OCI-M1 (cell line): ENCODE measurements at regions not wholly inside any gene's neighbourhood (a gene's known extent, or its start where the extent isn't known, plus 50 kb on each side); places are given as distances from the start of the nearest gene placed in this dataset.

ENCODE experiments used
- DNase-seq: peaks from one replicate; lab custom pipeline; 2025; lab: John Stamatoyannopoulos, UW

GRCh38 chr9:78865737-78866136, 568.8 kb downstream of the PSAT1 start:
- DNase-seq = no peak

- DNase-seq = no peak
Measured at GRCh38 chr9:78866207-78867132, 569.5 kb downstream of the PSAT1 start.

- DNase-seq = no peak
Measured at GRCh38 chr9:78871086-78871451, 574.1 kb downstream of the PSAT1 start.

- no peak for DNase-seq
Measured at GRCh38 chr9:78871452-78872331, 574.8 kb downstream of the PSAT1 start.

- no peak for DNase-seq
Measured at GRCh38 chr9:78874061-78874460, 577.1 kb downstream of the PSAT1 start.

- DNase-seq = no peak
Measured at GRCh38 chr9:78879324-78880100, 582.6 kb downstream of the PSAT1 start.

- DNase-seq = no peak
Measured at GRCh38 chr9:78881295-78881694, 584.4 kb downstream of the PSAT1 start.

- no peak for DNase-seq
Measured at GRCh38 chr9:78882481-78882880, 585.6 kb downstream of the PSAT1 start.

GRCh38 chr9:78884611-78885150, 587.8 kb downstream of the PSAT1 start:
- no peak for DNase-seq

GRCh38 chr9:78892182-78892581, 595.3 kb downstream of the PSAT1 start:
- DNase-seq = no peak

GRCh38 chr9:78892769-78893168, 595.8 kb downstream of the PSAT1 start:
- no peak for DNase-seq

- no peak for DNase-seq
Measured at GRCh38 chr9:78893774-78894401, 597.0 kb downstream of the PSAT1 start.

GRCh38 chr9:78896479-78896878, 599.6 kb downstream of the PSAT1 start:
- DNase-seq = no peak

- no peak for DNase-seq
Measured at GRCh38 chr9:78898234-78898633, 601.3 kb downstream of the PSAT1 start.

- no peak for DNase-seq
Measured at GRCh38 chr9:78899006-78899405, 602.1 kb downstream of the PSAT1 start.

- DNase-seq = no peak
Measured at GRCh38 chr9:78900500-78900899, 603.6 kb downstream of the PSAT1 start.

- DNase-seq = no peak
Measured at GRCh38 chr9:78902051-78902450, 605.1 kb downstream of the PSAT1 start.

- DNase-seq = no peak
Measured at GRCh38 chr9:78903581-78903980, 606.7 kb downstream of the PSAT1 start.

- no peak for DNase-seq
Measured at GRCh38 chr9:78904686-78905085, 607.8 kb downstream of the PSAT1 start.

GRCh38 chr9:78905387-78905786, 608.5 kb downstream of the PSAT1 start:
- DNase-seq = no peak

GRCh38 chr9:78905986-78906755, 609.2 kb downstream of the PSAT1 start:
- DNase-seq = no peak
